ENCODE measurements at regions not wholly inside any gene's neighbourhood (a gene's known extent, or its start where the extent isn't known, plus 50 kb on each side); places are given as distances from the start of the nearest gene placed in this dataset.
"Not testable (repeated sequence)": the region's sequence is repeated elsewhere in the genome, so short reads cannot be mapped to it uniquely, and the experiment has no call there.

DNA sequence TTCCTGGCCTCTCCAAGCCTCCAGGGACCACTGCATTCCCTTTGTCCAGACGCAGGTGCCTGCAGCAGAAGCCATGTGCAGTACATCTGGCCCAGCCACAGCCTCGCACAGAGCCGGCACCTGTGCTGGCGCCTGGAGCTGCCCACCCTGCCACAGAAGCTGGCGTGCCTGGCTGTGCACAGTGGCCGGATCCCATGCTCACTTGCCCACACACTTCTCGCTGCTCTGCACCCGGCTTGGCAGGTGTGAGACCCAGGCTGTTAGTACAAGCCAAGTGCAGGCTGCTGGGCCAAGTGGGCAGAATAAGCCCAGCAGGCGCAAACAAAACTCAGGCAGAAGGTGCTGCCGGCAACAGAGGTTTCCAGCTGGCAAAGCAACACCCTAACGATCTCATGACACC lies 124.5 kb upstream of the CCDC150 start:
- DNase-seq (ENCODE audit: extremely low spot score) = no peak
- TF ChIP-seq, protein P1, sequence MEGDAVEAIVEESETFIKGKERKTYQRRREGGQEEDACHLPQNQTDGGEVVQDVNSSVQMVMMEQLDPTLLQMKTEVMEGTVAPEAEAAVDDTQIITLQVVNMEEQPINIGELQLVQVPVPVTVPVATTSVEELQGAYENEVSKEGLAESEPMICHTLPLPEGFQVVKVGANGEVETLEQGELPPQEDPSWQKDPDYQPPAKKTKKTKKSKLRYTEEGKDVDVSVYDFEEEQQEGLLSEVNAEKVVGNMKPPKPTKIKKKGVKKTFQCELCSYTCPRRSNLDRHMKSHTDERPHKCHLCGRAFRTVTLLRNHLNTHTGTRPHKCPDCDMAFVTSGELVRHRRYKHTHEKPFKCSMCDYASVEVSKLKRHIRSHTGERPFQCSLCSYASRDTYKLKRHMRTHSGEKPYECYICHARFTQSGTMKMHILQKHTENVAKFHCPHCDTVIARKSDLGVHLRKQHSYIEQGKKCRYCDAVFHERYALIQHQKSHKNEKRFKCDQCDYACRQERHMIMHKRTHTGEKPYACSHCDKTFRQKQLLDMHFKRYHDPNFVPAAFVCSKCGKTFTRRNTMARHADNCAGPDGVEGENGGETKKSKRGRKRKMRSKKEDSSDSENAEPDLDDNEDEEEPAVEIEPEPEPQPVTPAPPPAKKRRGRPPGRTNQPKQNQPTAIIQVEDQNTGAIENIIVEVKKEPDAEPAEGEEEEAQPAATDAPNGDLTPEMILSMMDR (IDR thresholded peaks at IDR 0.05; ENCODE audit: control extremely low read depth, extremely low read depth, low read depth, missing control alignments) = no peak
- ChIA-PET POLR2A (no interaction called here), CTCF (no interaction called here)

DNA sequence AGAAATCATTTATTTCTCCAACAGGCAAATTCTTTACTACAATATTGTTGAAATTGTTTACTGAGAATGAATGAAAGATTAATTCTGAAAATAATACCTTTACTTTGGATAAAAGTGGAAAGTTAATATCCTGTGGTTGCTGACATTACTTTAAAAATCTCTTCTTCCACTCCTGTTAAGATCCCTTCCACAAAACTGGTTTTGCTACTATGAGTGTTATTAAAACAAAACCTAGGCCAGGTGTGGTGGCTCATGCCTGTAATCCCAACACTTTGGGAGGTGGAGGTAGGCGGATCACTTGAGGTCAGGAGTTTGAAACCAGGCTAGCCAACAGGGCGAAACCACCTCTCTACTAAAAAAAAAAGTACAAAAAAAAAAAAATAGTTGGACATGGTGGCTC lies 123.9 kb upstream of the CCDC150 start:
- CTCF ChIA-PET = interaction anchor here (0.9 to 1.0 kb wide), 2 partner anchors 9 to 43 kb away, joined by 3 read pairs; no protein-coding TSS in a partner anchor

DNA sequence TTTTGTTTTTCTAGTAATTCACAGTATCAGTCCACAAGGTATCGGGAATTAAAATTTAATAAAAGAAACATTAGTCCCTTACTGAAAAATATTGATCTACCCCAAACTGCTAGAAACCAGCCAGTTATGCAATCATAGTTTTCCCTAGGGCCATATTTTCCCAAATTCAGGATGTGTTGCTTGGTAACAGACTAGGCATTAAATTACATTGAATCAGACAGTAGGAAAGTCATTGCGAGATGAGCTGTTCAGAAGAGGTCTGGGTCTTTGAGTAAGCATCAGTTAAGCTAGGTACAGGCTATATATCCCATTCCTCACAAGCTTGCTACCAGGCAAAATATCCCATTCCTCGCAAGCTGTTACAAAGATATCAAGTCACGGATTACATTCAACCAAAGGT lies 123.0 kb upstream of the CCDC150 start:
- CTCF ChIA-PET = interaction anchor here (0.9 to 1.6 kb wide), 3 partner anchors 10 to 42 kb away, joined by 3 read pairs; no protein-coding TSS in a partner anchor

More for the DNA sequence above, 123.9 kb upstream of the CCDC150 start:
- no peak for DNase-seq (ENCODE audit: extremely low spot score)
- POLR2A ChIA-PET = no interaction called here
- TF ChIP-seq, protein P1 (IDR thresholded peaks at IDR 0.05; ENCODE audit: control extremely low read depth, extremely low read depth, low read depth, missing control alignments) = no peak

DNA sequence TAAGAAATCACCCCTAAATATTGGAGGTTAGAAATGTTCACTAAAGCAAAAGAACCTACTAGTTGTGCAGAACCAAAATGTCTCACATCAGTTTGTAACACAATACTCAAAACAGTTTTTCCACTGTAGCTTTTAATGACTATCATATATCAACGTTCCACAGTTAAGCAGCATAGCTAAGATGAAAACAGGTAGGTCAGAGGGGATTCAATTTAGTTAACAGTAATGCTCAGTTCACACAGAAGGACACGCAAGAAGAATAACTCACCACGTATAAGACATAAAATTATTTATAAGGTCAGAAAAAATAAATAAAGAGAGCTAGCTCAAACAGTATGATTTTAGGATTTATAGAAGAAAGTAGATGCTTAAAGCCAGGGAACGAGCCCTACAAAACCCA lies 118.9 kb upstream of the CCDC150 start:
- no peak for DNase-seq (ENCODE audit: extremely low spot score)
- POLR2A ChIA-PET = no interaction called here
- TF ChIP-seq, protein P1 (IDR thresholded peaks at IDR 0.05; ENCODE audit: control extremely low read depth, extremely low read depth, low read depth, missing control alignments) = no peak
- CTCF ChIA-PET = no interaction called here

More for the DNA sequence above, 123.0 kb upstream of the CCDC150 start:
- TF ChIP-seq, protein P1 (IDR thresholded peaks at IDR 0.05; ENCODE audit: control extremely low read depth, extremely low read depth, low read depth, missing control alignments) = no peak
- DNase-seq (ENCODE audit: extremely low spot score) = no peak
- POLR2A ChIA-PET = no interaction called here

DNA sequence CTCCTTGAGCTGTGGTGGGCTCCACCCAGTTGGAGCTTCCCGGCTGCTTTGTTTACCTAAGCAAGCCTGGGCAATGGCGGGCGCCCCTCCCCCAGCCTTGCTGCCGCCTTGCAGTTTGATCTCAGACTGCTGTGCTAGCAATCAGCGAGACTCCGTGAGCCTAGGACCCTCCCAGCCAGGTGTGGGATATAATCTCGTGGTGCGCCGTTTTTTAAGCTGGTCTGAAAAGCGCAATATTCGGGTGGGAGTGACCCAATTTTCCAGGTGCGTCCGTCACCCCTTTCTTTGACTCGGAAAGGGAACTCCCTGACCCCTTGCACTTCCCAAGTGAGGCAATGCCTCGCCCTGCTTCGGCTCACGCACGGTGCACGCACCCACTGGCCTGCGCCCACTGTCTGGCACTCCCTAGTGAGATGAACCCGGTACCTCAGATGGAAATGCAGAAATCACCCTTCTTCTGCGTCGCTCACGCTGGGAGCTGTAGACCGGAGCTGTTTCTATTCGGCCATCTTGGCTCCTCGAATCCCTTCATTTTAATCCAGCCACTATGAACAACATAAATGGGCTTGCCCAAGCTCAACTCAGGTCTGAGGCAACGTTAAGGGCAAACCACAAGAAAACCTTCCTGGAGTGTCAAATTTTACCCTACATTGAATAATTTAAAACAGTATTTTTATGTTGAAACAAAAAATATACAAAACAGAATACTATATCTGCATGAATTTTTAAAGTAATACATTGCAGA lies 112.4 kb upstream of the CCDC150 start:
- DNase-seq (ENCODE audit: extremely low spot score); POLR2A ChIA-PET; CTCF ChIA-PET: not testable (repeated sequence)

DNA sequence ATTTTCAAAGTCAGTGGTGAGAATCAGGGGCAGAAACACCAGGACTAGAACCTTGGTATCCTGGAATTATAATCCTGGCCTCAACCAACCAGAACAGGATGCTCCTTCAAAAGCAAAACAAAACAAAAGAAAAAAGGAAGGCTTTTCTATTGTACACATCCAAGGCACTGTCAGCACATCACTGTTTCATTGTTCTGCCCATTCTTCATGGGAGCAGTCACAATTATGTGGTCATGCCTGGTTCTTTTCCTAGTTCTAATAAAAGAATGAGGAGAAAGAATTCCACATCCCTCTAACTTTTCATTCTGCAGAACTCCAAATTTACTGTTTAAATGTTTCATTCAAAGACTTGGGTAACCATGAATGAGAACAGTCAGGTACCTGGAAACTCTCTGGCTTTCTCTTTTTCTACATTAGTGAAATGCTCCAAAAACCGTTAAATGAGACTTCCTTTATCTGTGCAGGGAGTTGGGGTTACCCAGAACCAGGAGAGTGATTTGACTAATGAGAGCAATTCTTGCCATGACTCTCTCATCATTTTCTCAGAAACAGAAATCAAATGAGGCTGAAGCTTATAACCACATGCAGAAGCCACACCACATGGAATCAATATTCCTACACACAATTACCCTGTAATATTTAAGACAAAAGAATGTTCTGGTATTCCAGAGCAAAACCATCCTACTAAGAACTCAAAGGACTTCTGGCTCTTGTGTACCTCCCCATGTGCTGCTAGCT lies 110.9 kb upstream of the CCDC150 start:
- no peak for DNase-seq (ENCODE audit: extremely low spot score)
- TF ChIP-seq, protein P1 (IDR thresholded peaks at IDR 0.05; ENCODE audit: control extremely low read depth, extremely low read depth, low read depth, missing control alignments) = no peak
- ChIA-PET POLR2A (no interaction called here), CTCF (no interaction called here)

DNA sequence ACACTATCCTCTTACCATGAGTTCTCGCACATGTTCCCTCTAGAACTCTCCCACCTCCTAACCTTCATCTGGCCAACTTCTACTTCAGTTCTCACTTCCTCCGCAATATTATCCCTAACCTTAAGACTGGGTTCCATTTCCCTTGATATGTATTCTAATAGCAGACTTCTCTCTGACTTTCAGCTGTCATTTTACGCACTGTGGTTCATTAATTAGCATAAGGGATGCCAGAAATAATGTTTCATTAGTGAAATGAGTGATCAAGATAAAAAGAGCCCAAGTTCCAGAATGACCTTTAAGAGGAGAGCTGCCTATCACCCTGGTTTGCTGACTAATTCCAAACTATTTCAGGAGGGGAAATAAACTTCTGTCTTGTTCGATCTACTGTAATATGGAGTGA lies 108.6 kb upstream of the CCDC150 start:
- ChIA-PET CTCF (interaction anchor here (1.0 to 1.3 kb wide), 2 partner anchors 13 to 44 kb away, joined by 3 read pairs; no protein-coding TSS in a partner anchor), POLR2A (no interaction called here)
- TF ChIP-seq, protein P1 (IDR thresholded peaks at IDR 0.05; ENCODE audit: control extremely low read depth, extremely low read depth, low read depth, missing control alignments) = no peak
- DNase-seq (ENCODE audit: extremely low spot score) = no peak

Measured in GM10248 (cell line).